H1 (cell line): ENCODE measurements at regions not wholly inside any gene's neighbourhood (a gene's known extent, or its start where the extent isn't known, plus 50 kb on each side); places are given as distances from the start of the nearest gene placed in this dataset.

Source experiments
- CTCF ChIP-seq, 3 experiments: IDR thresholded peaks; 1 replicate in 2 of 3; 2 replicates in 1 of 3; pipeline versions ENCODE4 v1.5.1 to v1.6.1; 2011; ENCODE audit warnings: low read length in 3 of 3, mild to moderate bottlenecking in 3 of 3, inconsistent platforms in 2 of 3, low read depth in 1 of 3, moderate library complexity in 1 of 3; ENCODE audit not compliant: insufficient read depth in 1 of 3; ENCODE audit errors: control extremely low read depth in 1 of 3
- POLR2AphosphoS5 ChIP-seq: IDR thresholded peaks from 2 replicates; pipeline ENCODE4 v1.6.1; 2011; ENCODE audit warnings: low read depth, low read length

- TF ChIP-seq CTCF (IDR thresholded peaks at IDR 0.05; ENCODE audit: control extremely low read depth in 1 of 3, insufficient read depth in 1 of 3, low read depth in 1 of 3, low read length in 3 of 3) (no peak), POLR2AphosphoS5 (no peak)
These were observed 249.2 kb upstream of the SETMAR start for GRCh38 chr3:4053975-4054374.
